IMR-90 (cell line): ENCODE measurements at regions not wholly inside any gene's neighbourhood (a gene's known extent, or its start where the extent isn't known, plus 50 kb on each side); places are given as distances from the start of the nearest gene placed in this dataset.

Experiments
- CEBPB ChIP-seq: IDR thresholded peaks from 2 replicates; pipeline ENCODE4 v1.6.1; 2012; ENCODE audit warnings: low read depth, low read length, improper control_type of control experiment
- CTCF ChIP-seq: conservative IDR thresholded peaks from 2 replicates; pipeline ENCODE4 v1.5.1; 2012; ENCODE audit warnings: mild to moderate bottlenecking, low read depth, low read length, improper control_type of control experiment
- POLR2A ChIP-seq: IDR thresholded peaks from 2 replicates; pipeline ENCODE4 v1.6.1; 2012; ENCODE audit warnings: mild to moderate bottlenecking, low read depth, low read length
- RAD21 ChIP-seq: IDR thresholded peaks from 2 replicates; pipeline ENCODE4 v1.6.1; 2012; ENCODE audit warnings: low read length, improper control_type of control experiment

GRCh38 chr1:189158155-189158554 lies 1319.5 kb downstream of the BRINP3 start:
- TF ChIP-seq POLR2A (no peak), CTCF (no peak), CEBPB (no peak), RAD21 (no peak)
